ENCODE measurements at regions not wholly inside any gene's neighbourhood (a gene's known extent, or its start where the extent isn't known, plus 50 kb on each side); places are given as distances from the start of the nearest gene placed in this dataset.

DNA sequence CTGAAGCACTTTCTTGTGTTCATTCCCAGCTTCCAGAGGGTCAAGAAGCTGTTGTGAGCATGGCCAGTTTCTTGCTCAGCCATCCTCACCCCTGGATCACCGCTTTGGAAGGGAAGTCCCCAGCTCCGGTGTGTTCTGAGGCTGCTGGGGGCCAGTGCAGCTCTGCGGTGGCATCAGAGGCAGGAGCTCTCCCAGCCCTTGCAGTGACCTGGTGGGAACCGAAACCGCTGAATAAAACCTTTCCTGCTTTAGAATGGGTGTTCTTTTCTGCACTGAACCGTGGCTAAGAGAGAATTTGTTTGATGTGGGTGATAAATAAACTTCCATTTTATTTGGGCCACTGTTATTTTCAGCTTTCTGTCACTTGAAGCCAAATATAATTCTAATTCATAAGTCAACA lies 450.9 kb upstream of the VSTM2A start:
- CTCF ChIA-PET: no interaction called here
- Mint-ChIP-seq H3K36me3 (ENCODE audit: low read depth) (no peaks in the 10 kb centered on the region), H3K4me3 (no peak overlapping the region), H3K27ac (no peak overlapping the region), H3K4me1 (no peaks in the 10 kb centered on the region), H3K27me3 (no peaks in the 10 kb centered on the region), H3K9me3 (ENCODE audit: low read depth) (peaks cover 1% of the 10 kb centered on the region)
- POLR2A ChIA-PET: no interaction called here
- intact Hi-C loops (cut with DNase I, micrococcal nuclease): no loop called here
- DNase-seq (no peak), ATAC-seq (no peak)

- no peaks in the 10 kb centered on the region for H3K27me3 Mint-ChIP-seq
- no peaks in the 10 kb centered on the region for H3K36me3 Mint-ChIP-seq (ENCODE audit: low read depth)
- no peak overlapping the region for H3K27ac Mint-ChIP-seq
- DNase-seq (no peak), ATAC-seq (no peak)
- ChIA-PET POLR2A (no interaction called here), CTCF (no interaction called here)
- peaks cover 3% of the 10 kb centered on the region for H3K9me3 Mint-ChIP-seq (ENCODE audit: low read depth)
- no peaks in the 10 kb centered on the region for H3K4me1 Mint-ChIP-seq
- no peak overlapping the region for H3K4me3 Mint-ChIP-seq
- intact Hi-C loops (cut with DNase I, micrococcal nuclease): no loop called here
Observed at GRCh38 chr7:54097886-54098285, 444.3 kb upstream of the VSTM2A start.

GRCh38 chr7:54109501-54109900 lies 432.7 kb upstream of the VSTM2A start:
- no peak for ATAC-seq
- Mint-ChIP-seq H3K9me3 (ENCODE audit: low read depth) (peaks cover 7% of the 10 kb centered on the region), H3K27me3 (no peaks in the 10 kb centered on the region), H3K4me3 (no peak overlapping the region), H3K36me3 (ENCODE audit: low read depth) (no peaks in the 10 kb centered on the region), H3K4me1 (no peaks in the 10 kb centered on the region), H3K27ac (no peak overlapping the region)
- ChIA-PET CTCF (interaction anchor here (0.6 kb wide), 1 partner anchor 1682 kb away, joined by 3 read pairs; no protein-coding TSS in a partner anchor), POLR2A (no interaction called here)
- intact Hi-C loops (cut with DNase I, micrococcal nuclease): no loop called here
- DNase-seq: no peak

DNA sequence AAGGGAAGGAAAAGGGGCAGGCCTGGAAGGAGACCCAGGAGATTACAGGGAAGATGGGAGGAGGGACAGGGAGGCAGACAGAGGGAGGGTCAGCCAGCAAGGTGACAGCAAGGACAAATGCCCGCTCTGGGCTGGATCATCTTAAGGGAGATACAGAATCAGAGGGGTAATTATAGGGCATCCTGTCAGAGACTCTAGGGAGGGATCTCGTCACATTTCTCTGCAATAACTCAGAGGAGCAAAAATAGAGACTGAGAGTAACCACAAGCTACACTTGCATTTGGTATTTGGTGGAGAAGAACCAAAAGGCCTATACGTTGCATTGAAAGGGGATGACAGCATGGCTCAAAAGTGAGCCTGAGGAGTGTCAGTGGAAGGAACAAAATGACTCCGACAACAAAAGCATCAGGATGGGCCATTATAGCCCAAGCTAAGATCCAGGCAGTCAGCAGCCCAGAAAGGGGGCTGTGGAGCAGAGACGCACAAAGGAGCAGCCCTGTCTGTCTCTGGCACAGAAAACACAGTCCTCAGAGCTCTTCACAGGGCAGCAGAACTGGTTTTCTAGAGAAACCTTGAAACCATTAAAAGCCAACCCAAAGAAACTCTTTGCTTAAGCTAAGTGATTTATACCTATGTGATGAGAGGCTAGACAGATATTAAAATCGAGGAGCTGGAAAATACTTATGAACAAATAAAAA lies 430.2 kb upstream of the VSTM2A start:
- intact Hi-C loops (cut with DNase I, micrococcal nuclease): no loop called here
- ATAC-seq (no peak), DNase-seq (no peak)
- ChIA-PET CTCF (no interaction called here), POLR2A (no interaction called here)
- Mint-ChIP-seq H3K27me3 (no peaks in the 10 kb centered on the region), H3K27ac (no peak overlapping the region), H3K36me3 (ENCODE audit: low read depth) (no peaks in the 10 kb centered on the region), H3K4me3 (no peak overlapping the region), H3K4me1 (no peaks in the 10 kb centered on the region), H3K9me3 (ENCODE audit: low read depth) (peaks cover 13% of the 10 kb centered on the region)

DNA sequence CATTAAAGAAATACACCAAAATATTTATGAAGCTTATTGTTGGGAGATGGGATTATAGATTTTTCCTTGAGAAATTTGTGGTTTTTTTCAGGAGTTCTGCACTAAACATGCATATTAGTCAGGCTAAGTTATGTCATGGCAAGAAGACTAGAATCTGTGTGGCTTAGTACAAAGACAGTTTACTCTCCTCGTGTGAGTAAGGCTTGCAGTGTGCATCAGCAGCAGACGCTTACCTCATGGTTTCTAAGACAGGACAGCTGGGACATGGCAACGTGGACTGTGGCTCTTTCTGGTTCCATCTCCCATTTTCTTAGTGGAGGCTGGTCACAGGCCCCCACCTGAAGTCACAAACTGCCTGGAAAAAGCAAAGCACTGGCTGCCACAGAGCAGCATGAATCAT lies 429.6 kb upstream of the VSTM2A start:
- Mint-ChIP-seq H3K4me3 (no peak overlapping the region), H3K4me1 (no peaks in the 10 kb centered on the region), H3K27ac (no peak overlapping the region), H3K27me3 (no peaks in the 10 kb centered on the region), H3K9me3 (ENCODE audit: low read depth) (peaks cover 14% of the 10 kb centered on the region), H3K36me3 (ENCODE audit: low read depth) (no peaks in the 10 kb centered on the region)
- ATAC-seq (no peak), DNase-seq (no peak)
- intact Hi-C loops (cut with DNase I, micrococcal nuclease): no loop called here
- ChIA-PET POLR2A (no interaction called here), CTCF (no interaction called here)

DNA sequence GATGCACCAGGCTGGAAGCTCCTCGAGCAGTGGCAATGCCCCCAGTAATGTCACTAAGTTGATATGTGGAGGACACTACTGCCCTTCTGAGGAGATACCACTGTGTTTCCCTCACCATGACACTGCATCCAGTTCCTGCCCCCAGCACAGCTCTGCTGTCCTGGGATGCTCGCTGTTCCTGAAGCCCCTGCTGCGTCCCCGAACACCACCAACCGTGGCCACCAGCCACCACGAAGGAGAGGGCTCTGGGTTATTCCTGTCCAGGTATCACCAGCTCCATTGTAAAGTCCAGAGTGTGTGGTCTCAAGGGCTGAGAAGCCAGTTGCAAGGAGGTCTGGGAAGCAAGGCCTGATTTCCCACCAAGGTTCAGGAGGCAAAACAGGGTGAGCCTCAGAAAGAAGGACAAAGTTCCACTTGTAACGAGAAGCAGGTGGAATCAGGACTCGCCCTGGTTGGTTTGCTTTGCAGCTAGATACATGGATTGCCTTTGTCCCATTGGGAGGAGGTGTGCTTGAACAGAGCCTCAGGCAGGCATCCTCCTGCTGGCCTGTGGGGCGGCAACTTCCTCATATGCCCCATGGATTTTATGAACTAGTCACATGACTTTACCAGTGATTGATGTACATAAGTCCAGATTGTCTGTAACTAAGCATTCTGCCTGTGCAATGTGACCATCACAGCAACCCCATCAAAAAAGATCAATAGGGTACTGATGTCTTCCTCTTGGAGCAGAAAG lies 427.0 kb upstream of the VSTM2A start:
- Mint-ChIP-seq H3K4me3 (no peak overlapping the region), H3K27me3 (no peaks in the 10 kb centered on the region), H3K9me3 (ENCODE audit: low read depth) (peaks cover 16% of the 10 kb centered on the region), H3K4me1 (no peaks in the 10 kb centered on the region), H3K27ac (no peak overlapping the region), H3K36me3 (ENCODE audit: low read depth) (no peaks in the 10 kb centered on the region)
- ATAC-seq: no peak
- DNase-seq: no peak
- intact Hi-C loops (cut with DNase I, micrococcal nuclease): no loop called here
- ChIA-PET CTCF (no interaction called here), POLR2A (no interaction called here)

GRCh38 chr7:54116956-54117355 lies 425.2 kb upstream of the VSTM2A start:
- intact Hi-C loops (cut with DNase I, micrococcal nuclease): no loop called here
- Mint-ChIP-seq H3K27ac (no peak overlapping the region), H3K4me1 (no peaks in the 10 kb centered on the region), H3K4me3 (no peak overlapping the region), H3K27me3 (no peaks in the 10 kb centered on the region), H3K36me3 (ENCODE audit: low read depth) (no peaks in the 10 kb centered on the region), H3K9me3 (ENCODE audit: low read depth) (peaks cover 13% of the 10 kb centered on the region)
- CTCF ChIA-PET: interaction anchor here (0.6 to 0.7 kb wide), 2 partner anchors 558 to 1227 kb away, joined by 3 read pairs; no protein-coding TSS in a partner anchor
- ATAC-seq (no peak), DNase-seq (no peak)
- POLR2A ChIA-PET: no interaction called here

- DNase-seq (no peak), ATAC-seq (no peak)
- Mint-ChIP-seq H3K27me3 (no peaks in the 10 kb centered on the region), H3K36me3 (ENCODE audit: low read depth) (no peaks in the 10 kb centered on the region), H3K27ac (no peak overlapping the region), H3K9me3 (ENCODE audit: low read depth) (peaks cover 20% of the 10 kb centered on the region), H3K4me1 (no peaks in the 10 kb centered on the region), H3K4me3 (no peak overlapping the region)
- intact Hi-C loops (cut with DNase I, micrococcal nuclease): no loop called here
- ChIA-PET POLR2A (no interaction called here), CTCF (no interaction called here)
Observed at GRCh38 chr7:54129035-54129434, 413.1 kb upstream of the VSTM2A start.

GRCh38 chr7:54141576-54141975 lies 400.6 kb upstream of the VSTM2A start:
- Mint-ChIP-seq H3K4me1 (no peaks in the 10 kb centered on the region), H3K27me3 (no peaks in the 10 kb centered on the region), H3K27ac (no peak overlapping the region), H3K4me3 (no peak overlapping the region), H3K9me3 (ENCODE audit: low read depth) (peaks cover 16% of the 10 kb centered on the region), H3K36me3 (ENCODE audit: low read depth) (no peaks in the 10 kb centered on the region)
- no peak for ATAC-seq
- intact Hi-C loops (cut with DNase I, micrococcal nuclease): no loop called here
- ChIA-PET CTCF (no interaction called here), POLR2A (no interaction called here)
- no peak for DNase-seq

DNA sequence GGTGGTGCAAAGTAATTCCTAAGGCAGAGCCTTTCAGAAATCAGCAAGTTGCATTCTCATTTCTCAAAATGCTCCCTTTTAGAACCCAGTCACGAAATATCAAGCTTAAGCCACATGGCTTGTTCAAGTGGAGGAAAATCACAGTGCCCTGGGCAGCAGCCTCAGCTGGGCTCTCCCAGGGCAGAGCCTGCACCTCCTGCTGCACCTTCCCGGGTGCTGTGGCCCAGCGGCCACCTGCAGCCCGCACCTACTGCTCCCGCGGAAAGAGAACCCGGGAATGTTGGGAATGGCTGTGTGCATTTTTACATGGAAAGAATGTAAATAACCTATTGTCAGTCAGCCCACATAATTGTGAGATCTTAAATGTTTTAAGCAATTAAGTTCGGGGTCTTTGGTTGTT lies 396.5 kb upstream of the VSTM2A start:
- Mint-ChIP-seq H3K4me3 (no peak overlapping the region), H3K9me3 (ENCODE audit: low read depth) (peaks cover 23% of the 10 kb centered on the region), H3K36me3 (ENCODE audit: low read depth) (no peaks in the 10 kb centered on the region), H3K27ac (no peak overlapping the region), H3K4me1 (no peaks in the 10 kb centered on the region), H3K27me3 (no peaks in the 10 kb centered on the region)
- no peak for DNase-seq
- ChIA-PET POLR2A (no interaction called here), CTCF (no interaction called here)
- intact Hi-C loops (cut with DNase I, micrococcal nuclease): no loop called here
- ATAC-seq: no peak

GRCh38 chr7:54153462-54153861 lies 388.7 kb upstream of the VSTM2A start:
- peaks cover 33% of the 10 kb centered on the region for H3K9me3 Mint-ChIP-seq (ENCODE audit: low read depth)
- no peaks in the 10 kb centered on the region for H3K4me1 Mint-ChIP-seq
- ChIA-PET CTCF (no interaction called here), POLR2A (no interaction called here)
- intact Hi-C loops (cut with DNase I, micrococcal nuclease): no loop called here
- H3K4me3 Mint-ChIP-seq: no peak overlapping the region
- DNase-seq (no peak), ATAC-seq (no peak)
- no peaks in the 10 kb centered on the region for H3K36me3 Mint-ChIP-seq (ENCODE audit: low read depth)
- no peaks in the 10 kb centered on the region for H3K27me3 Mint-ChIP-seq
- H3K27ac Mint-ChIP-seq: no peak overlapping the region

DNA sequence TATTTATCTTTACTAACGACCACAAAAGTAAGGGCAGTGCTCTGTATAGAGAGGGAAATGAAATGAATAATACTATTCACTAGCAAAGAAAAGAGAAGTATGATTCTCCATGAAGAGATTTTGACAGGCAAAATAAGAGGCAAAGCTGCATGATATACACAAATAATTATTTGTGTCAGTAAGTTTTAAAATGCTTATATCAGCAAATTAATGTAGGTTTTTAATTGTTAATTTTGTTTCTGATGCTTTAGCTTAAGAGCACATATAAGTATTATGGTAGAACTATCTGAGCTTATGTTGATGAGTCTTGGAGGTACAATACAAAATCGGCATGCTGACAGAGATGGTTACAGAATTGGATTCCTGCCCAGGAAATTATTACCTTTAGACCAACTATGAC lies 383.1 kb upstream of the VSTM2A start:
- Mint-ChIP-seq H3K36me3 (ENCODE audit: low read depth) (no peaks in the 10 kb centered on the region), H3K9me3 (ENCODE audit: low read depth) (peaks cover 22% of the 10 kb centered on the region), H3K27ac (no peak overlapping the region), H3K4me1 (no peaks in the 10 kb centered on the region), H3K27me3 (no peaks in the 10 kb centered on the region), H3K4me3 (no peak overlapping the region)
- ATAC-seq (no peak), DNase-seq (no peak)
- ChIA-PET CTCF (no interaction called here), POLR2A (no interaction called here)
- intact Hi-C loops (cut with DNase I, micrococcal nuclease): no loop called here
